Mesendoderm (in vitro differentiated cells): ENCODE measurements at regions not wholly inside any gene's neighbourhood (a gene's known extent, or its start where the extent isn't known, plus 50 kb on each side); places are given as distances from the start of the nearest gene placed in this dataset.
A peak's percentile ranks its signal among the peaks of the same experiment; 100 is the strongest.

Experiments used
- DNase-seq: peaks from one replicate; pipeline ENCODE4 v3.0.0; 2013
- H2AK5ac ChIP-seq: 2 replicates; pipeline ENCODE4 v1.6.1; 2013; ENCODE audit warnings: low read length, inconsistent platforms
- H2BK120ac ChIP-seq: 2 replicates; pipeline ENCODE4 v1.6.1; 2013; ENCODE audit warnings: low read depth, mild to moderate bottlenecking, low read length, moderate library complexity, mixed read lengths
- H2BK15ac ChIP-seq: replicated peaks from 2 replicates; pipeline ENCODE4 v1.6.1; 2013; ENCODE audit warnings: low read depth, mild to moderate bottlenecking, moderate library complexity
- H2BK5ac ChIP-seq: 2 replicates; pipeline ENCODE4 v1.6.1; 2013; ENCODE audit warnings: low read length, inconsistent platforms
- H3K18ac ChIP-seq: 2 replicates; pipeline ENCODE4 v1.6.1; 2013; ENCODE audit warnings: mild to moderate bottlenecking, low read length, mixed read lengths
- H3K23ac ChIP-seq: one replicate; pipeline ENCODE4 v1.6.1; 2013; ENCODE audit warnings: low read length
- H3K27ac ChIP-seq: 2 replicates; pipeline ENCODE4 v1.5.1; 2013; ENCODE audit warnings: low read depth, mild to moderate bottlenecking, inconsistent platforms, low read length, moderate library complexity
- H3K27me3 ChIP-seq: 2 replicates; pipeline ENCODE4 v1.6.1; 2013; ENCODE audit warnings: low read length, control low read depth, mild to moderate bottlenecking, inconsistent platforms; ENCODE audit not compliant: insufficient read depth, poor library complexity
- H3K36me3 ChIP-seq: 2 replicates; pipeline ENCODE4 v1.6.1; 2013; ENCODE audit warnings: low read length, inconsistent platforms; ENCODE audit not compliant: control insufficient read depth, insufficient read depth
- H3K4ac ChIP-seq: one replicate; pipeline ENCODE4 v1.6.1; 2013; ENCODE audit warnings: low read depth, mild to moderate bottlenecking, low read length, moderate library complexity
- H3K4me1 ChIP-seq: 2 replicates; pipeline ENCODE4 v1.6.1; 2013; ENCODE audit warnings: low read depth, low read length, inconsistent platforms; ENCODE audit not compliant: control insufficient read depth
- H3K4me2 ChIP-seq: 2 replicates; pipeline ENCODE4 v1.6.1; 2013; ENCODE audit warnings: low read length
- H3K4me3 ChIP-seq: 2 replicates; pipeline ENCODE4 v1.5.1; 2013; ENCODE audit warnings: mild to moderate bottlenecking, low read length
- H3K56ac ChIP-seq: one replicate; pipeline ENCODE4 v1.6.1; 2013; ENCODE audit warnings: low read length
- H3K79me1 ChIP-seq: 2 replicates; pipeline ENCODE4 v1.6.1; 2013; ENCODE audit warnings: low read length, inconsistent platforms
- H3K79me2 ChIP-seq: 2 replicates; pipeline ENCODE4 v1.6.1; 2013; ENCODE audit warnings: mild to moderate bottlenecking, low read length; ENCODE audit not compliant: control insufficient read depth, insufficient read depth
- H3K9ac ChIP-seq: 2 replicates; pipeline ENCODE4 v1.6.1; 2013; ENCODE audit warnings: low read length, inconsistent platforms
- H4K5ac ChIP-seq: one replicate; pipeline ENCODE4 v1.6.1; 2013; ENCODE audit warnings: low read length
- H4K8ac ChIP-seq: one replicate; pipeline ENCODE4 v1.6.1; 2013; ENCODE audit warnings: low read depth, mild to moderate bottlenecking, control low read depth, low read length, moderate library complexity
- WGBS: extraction: QIAGEN DNeasy Blood & Tissue Kit; methylation state at CpG from one replicate; pipeline ENCODE4 v1.1.7; 2013; ENCODE audit warnings: low lambda C conversion rate, missing lambda C conversion rate; ENCODE audit not compliant: insufficient coverage; ENCODE audit errors: extremely low coverage; 5-methylcytosine and 5-hydroxymethylcytosine counted together

DNA sequence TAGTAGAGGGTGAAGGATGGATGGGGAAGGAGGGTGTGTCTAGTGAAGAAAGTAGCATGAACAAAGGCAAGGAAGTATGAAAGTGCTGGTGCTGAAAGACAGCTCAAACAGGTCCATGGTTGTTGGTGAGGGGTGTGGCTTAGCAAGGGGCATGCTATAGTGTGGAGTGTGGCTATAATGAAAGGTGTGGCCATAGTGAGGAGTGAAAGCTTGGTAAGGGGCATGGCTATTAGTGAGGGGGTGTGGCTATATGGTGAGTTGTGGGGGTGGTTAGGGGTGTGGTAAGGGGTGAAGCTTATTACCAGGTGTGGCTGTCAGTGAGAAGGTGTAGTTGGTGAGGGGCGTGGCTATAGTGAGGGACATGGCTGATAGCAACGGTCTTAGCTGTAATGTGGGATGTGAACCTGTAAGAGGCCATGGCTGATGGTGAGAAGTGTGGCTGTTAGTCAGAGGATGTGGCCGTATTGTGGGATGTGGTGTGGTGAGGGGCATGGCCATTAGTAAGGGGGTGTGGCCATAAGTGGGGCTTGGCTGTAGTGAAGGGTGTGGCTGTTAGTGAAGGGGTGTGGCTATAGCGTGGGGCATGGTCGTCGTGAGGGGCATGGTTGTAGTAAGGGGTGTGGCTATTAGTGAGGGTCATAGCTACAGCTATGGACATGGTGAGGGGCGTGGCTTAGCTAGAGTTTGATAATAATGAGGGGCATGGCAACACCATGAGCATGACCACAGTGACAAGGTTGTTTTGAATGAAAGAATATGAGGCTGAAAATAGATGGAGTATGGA, 549.6 kb downstream of the FBXO15 start:
- H3K56ac ChIP-seq: no peak overlapping the region
- H3K9ac ChIP-seq: no peak overlapping the region
- no peak overlapping the region for H2AK5ac ChIP-seq
- DNase-seq: peak; percentile 3
- no peak overlapping the region for H3K4me3 ChIP-seq
- no peaks in the 10 kb centered on the region for H3K27me3 ChIP-seq
- H3K27ac ChIP-seq: no peak overlapping the region
- no peak overlapping the region for H4K8ac ChIP-seq
- H2BK5ac ChIP-seq: no peak overlapping the region
- no peak overlapping the region for H3K18ac ChIP-seq
- H3K23ac ChIP-seq: no peak overlapping the region
- no peaks in the 10 kb centered on the region for H3K79me2 ChIP-seq
- WGBS: no CpG with 5 or more reads among the region's 7 CpGs
- no peak overlapping the region for H2BK15ac ChIP-seq
- H3K4me1 ChIP-seq: no peaks in the 10 kb centered on the region
- H3K4me2 ChIP-seq: no peak overlapping the region
- no peak overlapping the region for H2BK120ac ChIP-seq
- no peaks in the 10 kb centered on the region for H3K79me1 ChIP-seq
- H3K4ac ChIP-seq: no peak overlapping the region
- H4K5ac ChIP-seq: no peak overlapping the region
- H3K36me3 ChIP-seq: no peaks in the 10 kb centered on the region

DNA sequence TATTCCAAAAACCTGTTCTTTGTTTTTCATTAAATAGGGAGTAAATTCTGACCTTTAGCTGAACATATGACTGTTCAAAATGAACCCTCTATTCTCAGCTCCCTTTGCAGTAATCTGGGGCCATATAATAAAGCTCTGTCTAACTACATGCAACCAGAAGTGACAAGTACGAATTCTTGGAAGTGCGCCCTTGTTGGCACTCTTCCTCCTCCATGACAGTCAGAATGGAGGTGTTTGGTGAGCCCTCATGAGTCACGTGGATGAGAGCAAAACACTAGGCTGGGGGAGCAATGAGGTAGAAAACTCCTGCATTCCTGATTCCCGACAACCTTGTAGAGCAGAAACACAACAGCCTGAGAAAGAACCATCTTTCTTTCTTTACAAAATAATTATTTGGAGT, 552.9 kb downstream of the FBXO15 start:
- Histone ChIP-seq H4K5ac (no peak overlapping the region), H3K18ac (no peak overlapping the region), H3K4me1 (no peaks in the 10 kb centered on the region), H2BK15ac (no peak overlapping the region), H2BK5ac (no peak overlapping the region), H3K9ac (no peak overlapping the region), H4K8ac (no peak overlapping the region), H2BK120ac (no peak overlapping the region), H3K4me3 (no peak overlapping the region), H3K4ac (no peak overlapping the region), H3K56ac (no peak overlapping the region), H3K27me3 (no peaks in the 10 kb centered on the region), H3K23ac (no peak overlapping the region), H3K79me2 (no peaks in the 10 kb centered on the region), H3K36me3 (no peaks in the 10 kb centered on the region), H3K27ac (no peak overlapping the region), H2AK5ac (no peak overlapping the region), H3K79me1 (no peaks in the 10 kb centered on the region), H3K4me2 (no peak overlapping the region)
- DNase-seq: no peak
- no CpG with 5 or more reads among the region's 4 CpGs for WGBS

DNA sequence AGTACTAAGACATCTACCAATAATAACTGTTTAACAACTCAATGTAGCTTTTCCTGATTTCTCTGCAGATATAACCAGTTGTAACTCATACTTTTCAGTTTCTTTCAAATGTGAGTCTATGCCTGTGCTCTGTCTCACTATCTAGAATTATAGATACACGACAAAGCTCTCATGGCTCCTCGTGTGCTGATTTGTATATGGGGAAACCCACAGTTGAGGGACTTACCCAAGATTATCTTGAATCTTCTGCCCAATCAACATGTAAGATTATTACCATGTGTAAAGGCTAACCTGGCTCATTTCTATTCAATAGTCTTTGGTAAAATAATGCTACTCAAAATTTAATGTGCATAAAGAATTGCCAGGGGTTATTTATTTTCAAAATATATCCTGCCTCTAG, 554.4 kb downstream of the FBXO15 start:
- DNase-seq: no peak
- WGBS: no CpG with 5 or more reads among the region's 2 CpGs
- no peak overlapping the region for H2AK5ac ChIP-seq
- no peaks in the 10 kb centered on the region for H3K27me3 ChIP-seq
- no peaks in the 10 kb centered on the region for H3K36me3 ChIP-seq
- H2BK120ac ChIP-seq: no peak overlapping the region
- no peaks in the 10 kb centered on the region for H3K79me2 ChIP-seq
- no peaks in the 10 kb centered on the region for H3K4me1 ChIP-seq
- no peak overlapping the region for H3K4ac ChIP-seq
- H3K9ac ChIP-seq: no peak overlapping the region
- no peak overlapping the region for H3K18ac ChIP-seq
- H4K5ac ChIP-seq: no peak overlapping the region
- H3K27ac ChIP-seq: no peak overlapping the region
- no peak overlapping the region for H3K4me2 ChIP-seq
- no peak overlapping the region for H2BK5ac ChIP-seq
- H2BK15ac ChIP-seq: no peak overlapping the region
- no peak overlapping the region for H3K4me3 ChIP-seq
- no peak overlapping the region for H3K56ac ChIP-seq
- no peak overlapping the region for H3K23ac ChIP-seq
- H3K79me1 ChIP-seq: no peaks in the 10 kb centered on the region
- no peak overlapping the region for H4K8ac ChIP-seq

DNA sequence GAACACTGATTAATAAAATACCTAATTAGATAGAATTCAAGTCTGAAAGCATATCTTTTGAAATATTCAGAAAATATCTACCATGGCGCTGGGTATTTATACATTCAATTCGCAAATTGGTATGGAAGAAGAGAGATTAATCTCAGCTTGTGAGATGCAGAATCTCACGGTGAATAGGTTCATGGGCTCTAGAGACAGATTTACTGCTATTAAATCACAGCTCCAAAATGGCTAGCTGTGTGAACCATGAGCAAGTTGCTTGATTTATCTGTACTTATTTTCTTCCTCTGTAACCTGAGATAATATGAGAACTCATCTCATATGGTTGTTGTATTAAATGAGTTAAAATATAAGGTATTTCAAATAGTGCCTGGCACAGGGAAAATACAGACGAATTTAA, 556.7 kb downstream of the FBXO15 start:
- no peak overlapping the region for H4K8ac ChIP-seq
- H4K5ac ChIP-seq: no peak overlapping the region
- H3K79me1 ChIP-seq: no peaks in the 10 kb centered on the region
- H3K4ac ChIP-seq: no peak overlapping the region
- no peak overlapping the region for H2BK120ac ChIP-seq
- H2BK15ac ChIP-seq: no peak overlapping the region
- no peak overlapping the region for H3K4me3 ChIP-seq
- H3K79me2 ChIP-seq: no peaks in the 10 kb centered on the region
- H2BK5ac ChIP-seq: no peak overlapping the region
- no peak overlapping the region for H2AK5ac ChIP-seq
- DNase-seq: no peak
- H3K36me3 ChIP-seq: no peaks in the 10 kb centered on the region
- no peaks in the 10 kb centered on the region for H3K4me1 ChIP-seq
- H3K23ac ChIP-seq: no peak overlapping the region
- H3K27ac ChIP-seq: no peak overlapping the region
- no peak overlapping the region for H3K9ac ChIP-seq
- no peaks in the 10 kb centered on the region for H3K27me3 ChIP-seq
- no peak overlapping the region for H3K18ac ChIP-seq
- H3K4me2 ChIP-seq: no peak overlapping the region
- 100% methylated on average over 1 of the region's 4 CpGs for WGBS
- H3K56ac ChIP-seq: no peak overlapping the region

- Histone ChIP-seq H3K4me1 (no peaks in the 10 kb centered on the region), H3K18ac (no peak overlapping the region), H3K4ac (no peak overlapping the region), H2BK15ac (no peak overlapping the region), H2BK120ac (no peak overlapping the region), H4K5ac (no peak overlapping the region), H3K9ac (no peak overlapping the region), H3K36me3 (no peaks in the 10 kb centered on the region), H3K56ac (no peak overlapping the region), H3K79me1 (no peaks in the 10 kb centered on the region), H4K8ac (no peak overlapping the region), H3K27me3 (no peaks in the 10 kb centered on the region), H2AK5ac (no peak overlapping the region), H3K4me2 (no peak overlapping the region), H3K27ac (no peak overlapping the region), H3K23ac (no peak overlapping the region), H2BK5ac (no peak overlapping the region), H3K4me3 (no peak overlapping the region), H3K79me2 (no peaks in the 10 kb centered on the region)
- no peak for DNase-seq
These were observed 567.9 kb downstream of the FBXO15 start for GRCh38 chr18:73579698-73580097.

- H2BK15ac ChIP-seq: no peak overlapping the region
- WGBS: no CpG with 5 or more reads among the region's 1 CpG
- no peak overlapping the region for H2BK5ac ChIP-seq
- H3K56ac ChIP-seq: no peak overlapping the region
- H3K27me3 ChIP-seq: no peaks in the 10 kb centered on the region
- H3K4me2 ChIP-seq: no peak overlapping the region
- H3K79me1 ChIP-seq: no peaks in the 10 kb centered on the region
- no peaks in the 10 kb centered on the region for H3K79me2 ChIP-seq
- no peak overlapping the region for H3K23ac ChIP-seq
- H3K4me1 ChIP-seq: no peaks in the 10 kb centered on the region
- H3K18ac ChIP-seq: no peak overlapping the region
- H2AK5ac ChIP-seq: no peak overlapping the region
- no peak overlapping the region for H4K5ac ChIP-seq
- no peak overlapping the region for H3K27ac ChIP-seq
- H3K36me3 ChIP-seq: no peaks in the 10 kb centered on the region
- H3K9ac ChIP-seq: no peak overlapping the region
- H2BK120ac ChIP-seq: no peak overlapping the region
- H3K4ac ChIP-seq: no peak overlapping the region
- no peak overlapping the region for H4K8ac ChIP-seq
- no peak overlapping the region for H3K4me3 ChIP-seq
- no peak for DNase-seq
These were observed 570.3 kb downstream of the FBXO15 start for GRCh38 chr18:73577365-73577764.
